Hypothalamus (tissue), 51 donors: ENCODE measurements at regions not wholly inside any gene's neighbourhood (a gene's known extent, or its start where the extent isn't known, plus 50 kb on each side); places are given as distances from the start of the nearest gene placed in this dataset.
A peak's percentile ranks its signal among the peaks of the same experiment; 100 is the strongest.

Experiments used
- DNase-seq, 51 donors: peaks; one replicate each; lab custom pipeline; 2025; lab: John Stamatoyannopoulos, UW

GRCh38 chr17:413706-414380 is 61.2 kb upstream of the RPH3AL start:
- no peak for DNase-seq

- no peak for DNase-seq
Measured at GRCh38 chr17:413016-413350, 60.4 kb upstream of the RPH3AL start.

GRCh38 chr17:412211-413015 is 59.8 kb upstream of the RPH3AL start:
- peak in 23 of 51 donors; percentile 4 to 57 (median 28) for DNase-seq

DNA sequence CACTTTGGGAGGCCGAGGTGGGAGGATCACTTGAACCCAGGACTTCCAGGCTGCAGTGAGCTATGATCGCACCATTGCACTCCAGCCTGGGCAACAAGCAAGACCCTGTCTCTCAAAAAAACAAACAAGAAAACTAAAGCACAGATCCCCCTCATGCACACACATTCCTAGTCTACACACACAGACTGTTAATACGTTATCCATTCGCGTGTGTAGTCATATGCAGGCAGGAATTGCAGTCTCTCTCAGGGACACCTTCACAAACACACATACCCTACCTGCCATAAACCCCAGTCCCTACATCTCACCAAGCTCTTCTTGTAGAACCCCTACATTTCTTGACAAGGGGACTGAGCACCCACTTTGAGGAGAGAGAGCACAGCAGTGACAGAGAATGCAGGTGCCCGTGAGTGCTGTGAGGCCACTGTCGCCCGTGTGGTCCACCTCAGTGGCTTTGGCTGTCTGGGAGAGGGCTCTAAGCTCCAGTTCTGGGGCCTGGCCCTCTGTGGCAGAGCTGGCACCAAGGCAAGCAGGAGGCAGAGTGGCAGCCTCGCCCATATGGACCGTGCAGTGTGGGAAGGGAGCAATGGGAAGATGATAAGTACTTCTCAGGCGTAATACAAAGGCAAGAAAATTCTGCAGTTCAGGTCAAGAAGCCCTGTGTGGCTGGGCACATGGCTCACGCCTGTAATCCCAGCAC is 59.0 kb upstream of the RPH3AL start:
- peak in 1 of 51 donors; percentile 7 for DNase-seq

GRCh38 chr17:410543-411401 is 58.2 kb upstream of the RPH3AL start:
- DNase-seq: peak in 15 of 51 donors; percentile 11 to 66 (median 39)

DNA sequence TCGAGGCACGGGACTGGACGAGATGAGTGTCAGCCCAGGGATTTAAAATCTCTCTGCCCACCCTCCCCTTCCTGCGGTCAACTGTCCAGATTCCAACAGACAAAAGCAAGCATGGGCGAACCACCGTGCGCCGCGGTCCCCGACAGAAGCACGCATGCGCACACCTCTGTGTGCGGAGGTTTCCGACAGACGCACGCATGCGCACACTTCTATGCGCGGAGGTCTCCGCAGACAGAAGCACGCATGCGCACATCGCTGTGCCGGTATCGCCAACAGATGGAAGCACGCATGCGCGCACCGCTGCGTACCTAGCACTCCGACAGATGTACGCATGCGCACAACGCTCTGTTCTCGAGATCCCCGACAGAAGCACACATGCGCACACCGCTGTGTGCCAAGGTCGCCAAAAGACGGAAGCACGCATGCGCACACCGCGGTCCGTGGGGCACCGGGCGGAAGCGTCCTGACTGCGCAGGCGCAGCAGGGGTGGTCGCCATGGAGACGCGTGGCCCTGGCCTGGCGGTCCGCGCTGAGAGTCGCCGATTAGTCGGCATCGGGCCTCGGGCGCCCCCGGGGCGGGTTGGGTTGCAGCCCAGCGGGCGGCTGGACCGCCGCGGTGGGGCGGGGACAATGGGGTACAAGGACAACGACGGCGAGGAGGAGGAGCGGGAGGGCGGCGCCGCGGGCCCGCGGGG is 57.4 kb upstream of the RPH3AL start:
- peak; percentile 83 to 100 (median 96) for DNase-seq

- DNase-seq: peak in 1 of 51 donors; percentile 49
Measured at GRCh38 chr17:409308-409847, 56.8 kb upstream of the RPH3AL start.

DNA sequence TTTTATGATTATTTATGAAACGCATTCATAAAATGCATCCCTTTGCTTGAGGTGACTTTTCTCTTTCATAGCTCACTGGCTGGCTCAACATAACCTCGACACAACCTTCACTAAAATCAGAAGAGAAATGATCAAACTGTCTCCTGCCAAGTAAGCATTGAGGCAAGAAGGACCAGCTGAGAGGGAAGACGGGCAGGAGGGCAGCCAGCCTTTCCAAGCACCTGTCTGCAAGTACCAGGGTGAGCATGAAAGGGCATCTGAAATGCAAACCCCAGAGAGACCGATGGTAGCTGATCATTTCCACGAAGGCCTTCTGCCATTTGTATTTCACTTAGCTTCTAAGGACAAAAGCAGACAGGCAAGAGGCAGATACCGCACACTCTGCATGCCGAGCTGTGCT is 52.1 kb upstream of the RPH3AL start:
- no peak for DNase-seq
